ENCODE measurements at regions not wholly inside any gene's neighbourhood (a gene's known extent, or its start where the extent isn't known, plus 50 kb on each side); places are given as distances from the start of the nearest gene placed in this dataset.

GRCh38 chr12:90323217-90323616 is 614.6 kb upstream of the ATP2B1 start:
- no peak for DNase-seq (ENCODE audit: low read depth, low spot score)
- H3K4me3 ChIP-seq (replicated peaks in 1 of 3; ENCODE audit: insufficient read depth in 1 of 3, low read depth in 1 of 3, low read length in 3 of 3): no peak overlapping the region
- POLR2A ChIA-PET: no interaction called here
- H3K4me2 ChIP-seq (ENCODE audit: insufficient read depth, low read length): no peak overlapping the region
- no peak overlapping the region for H3K9ac ChIP-seq (replicated peaks; ENCODE audit: extremely low read depth, insufficient read depth, low read length)
- intact Hi-C loops (cut with micrococcal nuclease): loop anchor here (10.0 kb wide), 1 partner anchor 192 kb away; no protein-coding TSS in a partner anchor
- no peaks in the 10 kb centered on the region for H3K36me3 ChIP-seq (ENCODE audit: control insufficient read depth in 2 of 2, extremely low read depth in 1 of 2, insufficient read depth in 2 of 2, low read length in 2 of 2)
- dilution Hi-C loops (cut with MboI; ENCODE audit: extremely low pct_ligation_motif_present, low sequenced_read_pairs): no loop called here
- no peaks in the 10 kb centered on the region for H3K9me3 ChIP-seq (replicated peaks; ENCODE audit: control insufficient read depth, insufficient read depth, low read length)
- H4K20me1 ChIP-seq (replicated peaks; ENCODE audit: control insufficient read depth, extremely low read depth, insufficient read depth, low read length): no peaks in the 10 kb centered on the region
- no TSS peak for BruUV-seq (replicated peaks)
- no peak for TF ChIP-seq CTCF (IDR thresholded peaks at IDR 0.05; ENCODE audit: extremely low read depth in 1 of 2, insufficient read depth in 1 of 2, low read depth in 1 of 2, low read length in 2 of 2)
- no peak for TF ChIP-seq GATA2 (IDR thresholded peaks at IDR 0.05; ENCODE audit: insufficient read depth, insufficient read length, low read depth, low read length)
- no peak for TF ChIP-seq FOS (IDR thresholded peaks at IDR 0.05; ENCODE audit: borderline replicate concordance, insufficient read depth, low read length)
- no peak for TF ChIP-seq JUN (IDR thresholded peaks at IDR 0.05; ENCODE audit: borderline replicate concordance, insufficient read depth, insufficient read length, low read depth)
- no peak for TF ChIP-seq EZH2 (IDR thresholded peaks at IDR 0.05; ENCODE audit: borderline replicate concordance, low read depth, low read length, severe bottlenecking)
- no peak for TF ChIP-seq MYC (IDR thresholded peaks at IDR 0.05; ENCODE audit: low read depth, low read length)
- TF ChIP-seq MAX (IDR thresholded peaks at IDR 0.05; ENCODE audit: insufficient read depth, insufficient read length): no peak
- TF ChIP-seq POLR2A (IDR thresholded peaks at IDR 0.05; ENCODE audit: low read depth, low read length): no peak
- no peak for TF ChIP-seq POLR2AphosphoS5 (IDR thresholded peaks at IDR 0.05; ENCODE audit: insufficient read depth, low read depth, low read length)
- H3K4me1 ChIP-seq (ENCODE audit: control insufficient read depth, extremely low read depth, insufficient read depth, low read length): peaks cover 33% of the 10 kb centered on the region
- H3K27me3 ChIP-seq (ENCODE audit: control insufficient read depth in 2 of 2, insufficient read depth in 2 of 2, low read length in 2 of 2): no peaks in the 10 kb centered on the region
- no peak for FAIRE-seq
- no peaks in the 10 kb centered on the region for H3K79me2 ChIP-seq (ENCODE audit: control insufficient read depth, insufficient read depth, low read length)
- CTCF ChIA-PET: no interaction called here
- H3K9me1 ChIP-seq (replicated peaks; ENCODE audit: control insufficient read depth, extremely low read depth, insufficient read depth, low read length): no peaks in the 10 kb centered on the region
- H2AFZ ChIP-seq (ENCODE audit: low read depth, low read length): no peak overlapping the region
- no peak overlapping the region for H3K27ac ChIP-seq (ENCODE audit: insufficient read depth, low read depth, low read length)
